ENCODE measurements at regions not wholly inside any gene's neighbourhood (a gene's known extent, or its start where the extent isn't known, plus 50 kb on each side); places are given as distances from the start of the nearest gene placed in this dataset.

DNA sequence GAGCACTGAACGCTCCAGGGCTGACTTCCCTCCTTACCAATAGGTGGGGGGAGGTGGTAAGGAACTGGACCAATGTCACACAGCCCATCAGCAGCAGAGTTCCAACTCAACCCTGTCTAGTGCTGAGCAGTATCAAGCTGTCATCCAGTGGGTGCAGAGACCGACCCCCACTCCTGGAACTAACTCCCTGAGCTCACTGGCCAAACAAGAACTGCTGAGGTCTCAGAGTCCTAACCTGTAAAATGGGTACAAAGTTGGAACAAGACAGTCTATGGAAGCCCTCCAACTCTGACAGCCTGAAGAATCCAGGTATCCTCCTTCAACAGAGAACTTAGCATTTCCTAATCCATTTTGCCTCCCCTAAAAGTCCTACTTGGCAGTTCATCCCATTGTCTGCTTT is 91.1 kb upstream of the CLMN start:
- Histone ChIP-seq H3K27me3 (replicated peaks; ENCODE audit: insufficient read depth) (no peaks in the 10 kb centered on the region), H3K36me3 (no peaks in the 10 kb centered on the region), H3K4me3 (no peak overlapping the region), H3K4me1 (replicated peaks) (no peaks in the 10 kb centered on the region), H3K27ac (no peak overlapping the region), H3K9me3 (no peaks in the 10 kb centered on the region)
- WGBS: 96% methylated on average over 2 of the region's 2 CpGs
- intact Hi-C loops (cut with DNase I): no loop called here
- no peak for DNase-seq (ENCODE audit: low spot score)
- TF ChIP-seq CTCF (IDR thresholded peaks at IDR 0.05) (no peak), POLR2A (IDR thresholded peaks at IDR 0.05) (no peak), POLR2AphosphoS5 (IDR thresholded peaks at IDR 0.05) (no peak)

GRCh38 chr14:95409477-95410272 is 90.0 kb upstream of the CLMN start:
- no peaks in the 10 kb centered on the region for H3K4me1 ChIP-seq (replicated peaks)
- TF ChIP-seq POLR2A (IDR thresholded peaks at IDR 0.05) (no peak), POLR2AphosphoS5 (IDR thresholded peaks at IDR 0.05) (no peak), CTCF (IDR thresholded peaks at IDR 0.05) (no peak)
- no peak overlapping the region for H3K27ac ChIP-seq
- no peaks in the 10 kb centered on the region for H3K36me3 ChIP-seq
- intact Hi-C loops (cut with DNase I): no loop called here
- no peak overlapping the region for H3K4me3 ChIP-seq
- no peak for DNase-seq (ENCODE audit: low spot score)
- no peaks in the 10 kb centered on the region for H3K9me3 ChIP-seq
- WGBS: 49% methylated on average over 12 of the region's 12 CpGs
- H3K27me3 ChIP-seq (replicated peaks; ENCODE audit: insufficient read depth): no peaks in the 10 kb centered on the region

- Histone ChIP-seq H3K9me3 (no peaks in the 10 kb centered on the region), H3K27ac (peak overlapping the region; percentile 20 to 43), H3K36me3 (no peaks in the 10 kb centered on the region), H3K4me1 (replicated peaks) (no peaks in the 10 kb centered on the region), H3K4me3 (no peak overlapping the region), H3K27me3 (replicated peaks; ENCODE audit: insufficient read depth) (no peaks in the 10 kb centered on the region)
- WGBS: 68% methylated on average over 13 of the region's 17 CpGs
- intact Hi-C loops (cut with DNase I): no loop called here
- no peak for TF ChIP-seq POLR2A (IDR thresholded peaks at IDR 0.05)
- no peak for TF ChIP-seq POLR2AphosphoS5 (IDR thresholded peaks at IDR 0.05)
- no peak for TF ChIP-seq CTCF (IDR thresholded peaks at IDR 0.05)
- no peak for DNase-seq (ENCODE audit: low spot score)
Measured at GRCh38 chr14:95408731-95409476, 89.2 kb upstream of the CLMN start.

DNA sequence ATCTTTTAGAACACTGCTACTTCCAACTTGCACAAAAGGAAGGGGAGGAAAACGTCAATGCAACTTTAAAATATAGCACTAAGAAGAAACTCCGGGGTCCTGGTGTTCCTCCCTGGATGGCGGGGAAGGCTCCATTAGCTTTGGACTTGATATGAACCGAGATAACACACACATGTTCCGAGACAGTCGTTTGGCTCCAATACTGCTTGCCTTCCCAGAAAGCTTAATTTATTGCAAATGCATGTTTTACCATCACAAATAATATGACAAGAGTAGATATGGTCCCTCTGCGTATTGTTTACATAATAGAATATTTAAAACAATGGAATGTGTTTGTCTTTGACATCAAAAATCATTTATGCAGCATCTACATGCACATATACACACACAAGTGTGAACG is 87.6 kb upstream of the CLMN start:
- Histone ChIP-seq H3K27me3 (replicated peaks; ENCODE audit: insufficient read depth) (no peaks in the 10 kb centered on the region), H3K4me1 (replicated peaks) (no peaks in the 10 kb centered on the region), H3K4me3 (no peak overlapping the region), H3K27ac (no peak overlapping the region), H3K9me3 (no peaks in the 10 kb centered on the region), H3K36me3 (no peaks in the 10 kb centered on the region)
- TF ChIP-seq CTCF (IDR thresholded peaks at IDR 0.05) (no peak), POLR2A (IDR thresholded peaks at IDR 0.05) (no peak), POLR2AphosphoS5 (IDR thresholded peaks at IDR 0.05) (no peak)
- 29% methylated on average over 8 of the region's 8 CpGs for WGBS
- no peak for DNase-seq (ENCODE audit: low spot score)
- intact Hi-C loops (cut with DNase I): no loop called here

Data from prostate gland (tissue), 2 donors.